ENCODE measurements at regions not wholly inside any gene's neighbourhood (a gene's known extent, or its start where the extent isn't known, plus 50 kb on each side); places are given as distances from the start of the nearest gene placed in this dataset.

DNA sequence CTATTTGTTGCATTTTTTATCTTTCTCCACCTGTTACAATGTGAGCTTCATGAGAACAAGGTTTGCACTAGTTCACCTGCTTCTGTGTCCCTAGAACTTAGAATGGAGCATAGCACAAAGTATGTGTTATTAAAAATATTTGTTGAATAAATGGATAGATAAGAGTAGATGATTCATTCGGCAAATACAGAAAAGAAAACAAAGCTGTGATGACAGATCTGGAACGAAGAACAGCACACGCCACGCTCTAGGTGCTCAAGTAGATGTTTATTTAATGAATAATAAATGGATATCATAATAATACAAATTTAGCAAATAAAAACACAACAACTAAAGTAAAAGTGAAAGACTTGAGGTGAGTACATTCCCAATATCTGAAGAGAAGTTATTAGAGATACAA, 273.1 kb downstream of the HAO1 start:
- no peak for TF ChIP-seq ESRRG (CRISPR knock-in tag; IDR thresholded peaks at IDR 0.05)
- no peak for TF ChIP-seq GLIS3 (CRISPR knock-in tag; IDR thresholded peaks at IDR 0.05)
- no peak for TF ChIP-seq ARNTL (CRISPR knock-in tag; IDR thresholded peaks at IDR 0.05; ENCODE audit: borderline replicate concordance, low read depth)
- no peak for TF ChIP-seq RARB (CRISPR knock-in tag; IDR thresholded peaks at IDR 0.05)

Measured in SK-N-SH treated with all-trans-retinoic acid at 6 μM for 48 hours (cell line).